G401.6 (cell line): ENCODE measurements at regions not wholly inside any gene's neighbourhood (a gene's known extent, or its start where the extent isn't known, plus 50 kb on each side); places are given as distances from the start of the nearest gene placed in this dataset.

ENCODE experiments used
- FAIRE-seq: peaks from 2 replicates; lab custom pipeline; 2012; peaks lifted over from hg19 to GRCh38; lab: Jason Lieb, UNC

DNA sequence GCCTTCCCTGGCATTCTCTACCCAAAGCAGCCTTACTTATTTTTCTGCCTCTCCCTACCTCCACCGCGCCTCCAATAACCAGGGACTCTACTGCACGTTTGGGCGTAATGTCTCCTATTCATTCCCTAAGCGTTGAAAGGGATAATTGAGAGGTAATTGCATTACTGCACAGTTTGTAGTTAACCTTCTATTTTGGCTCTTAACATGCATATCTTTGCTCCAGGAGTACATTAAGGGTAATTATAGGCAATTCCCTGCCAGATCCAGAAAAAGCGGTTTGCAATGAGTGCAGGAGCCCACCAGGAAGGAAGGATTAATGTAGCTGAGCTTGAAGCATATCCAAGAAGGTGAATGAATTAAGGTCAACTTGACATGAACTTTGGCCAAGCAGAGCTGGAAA lies 558.4 kb downstream of the TYW1 start:
- no peak for FAIRE-seq

DNA sequence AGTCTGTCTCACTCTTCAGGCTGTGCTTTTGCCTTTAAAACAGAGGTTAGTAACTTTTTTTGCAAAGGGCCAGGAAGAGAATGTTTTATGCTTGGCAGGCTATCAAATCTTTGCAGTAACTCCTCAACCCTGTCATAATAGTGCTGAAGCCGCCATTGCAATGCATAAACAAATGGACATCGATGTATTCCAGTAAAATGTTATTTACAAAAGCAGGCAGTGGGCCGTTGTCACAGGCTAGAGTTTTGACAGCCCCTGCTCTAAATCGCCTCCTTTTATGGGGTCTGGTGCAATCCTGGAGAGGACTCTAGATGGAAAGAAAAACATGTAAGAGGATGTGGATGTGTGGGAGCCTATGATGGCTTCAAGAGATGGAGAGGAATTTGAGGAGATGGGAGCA lies 568.3 kb downstream of the TYW1 start:
- no peak for FAIRE-seq

DNA sequence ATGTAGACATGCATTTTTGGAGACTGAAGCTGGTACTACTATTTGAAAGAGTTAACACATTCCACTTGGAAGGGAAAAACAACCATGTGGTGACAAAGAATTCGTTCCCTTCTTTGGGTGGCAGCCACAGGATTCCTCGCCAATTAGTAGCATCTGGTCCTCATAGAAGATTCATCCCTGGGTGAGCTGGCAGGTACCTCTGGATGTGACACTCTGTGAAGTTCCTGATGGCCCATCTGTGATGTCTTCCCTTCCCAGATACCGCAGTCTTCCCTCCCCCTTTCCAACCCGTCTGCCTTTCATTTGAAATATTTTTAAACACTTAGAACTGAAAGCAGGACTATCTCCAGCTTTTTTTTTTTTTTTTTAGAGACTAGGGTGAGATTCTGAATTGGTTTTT lies 569.5 kb downstream of the TYW1 start:
- FAIRE-seq: no peak

DNA sequence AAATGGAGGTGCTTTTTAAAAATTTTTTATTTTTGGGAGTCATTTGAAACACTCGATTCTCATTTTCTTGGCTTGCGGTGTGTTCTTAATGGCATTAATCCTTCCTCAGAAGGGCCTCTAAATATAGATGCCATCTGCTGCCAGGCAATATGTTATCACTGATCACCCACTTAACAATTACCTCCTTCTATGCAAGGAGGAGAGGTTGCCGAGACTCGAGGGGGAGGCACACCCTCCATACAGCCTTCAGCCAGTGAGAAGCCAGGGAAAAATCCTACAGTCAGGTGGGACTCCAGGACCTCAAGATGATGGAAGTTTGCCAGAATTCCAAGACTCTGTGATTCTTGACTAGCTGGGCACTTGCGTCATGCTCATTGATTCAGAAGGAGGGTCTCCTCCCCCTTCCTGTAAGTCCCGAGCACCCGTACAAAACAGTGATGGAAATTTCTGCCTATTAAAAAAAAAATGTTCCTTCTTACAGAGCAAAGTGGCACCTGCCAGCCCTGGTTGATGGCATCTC lies 574.5 kb downstream of the TYW1 start:
- FAIRE-seq: no peak

DNA sequence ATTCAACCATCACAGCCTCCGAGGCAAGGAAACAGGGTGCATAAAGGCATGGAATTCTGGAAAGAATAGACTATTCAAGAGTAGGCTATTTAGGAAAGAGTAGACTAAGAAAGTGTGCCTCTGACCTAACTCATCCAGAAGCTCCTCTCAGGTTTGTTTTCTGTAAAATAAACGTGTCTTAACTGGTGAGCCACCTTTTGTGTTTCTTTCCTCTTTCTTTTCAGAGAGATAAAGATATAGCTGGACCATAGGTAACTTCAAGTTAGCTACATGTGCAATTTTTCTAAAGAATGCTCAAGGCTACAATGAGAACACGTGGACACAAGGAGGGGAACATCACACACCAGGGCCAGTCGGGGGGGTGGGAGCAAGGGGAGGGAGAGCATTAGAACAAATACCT lies 577.0 kb downstream of the TYW1 start:
- no peak for FAIRE-seq

DNA sequence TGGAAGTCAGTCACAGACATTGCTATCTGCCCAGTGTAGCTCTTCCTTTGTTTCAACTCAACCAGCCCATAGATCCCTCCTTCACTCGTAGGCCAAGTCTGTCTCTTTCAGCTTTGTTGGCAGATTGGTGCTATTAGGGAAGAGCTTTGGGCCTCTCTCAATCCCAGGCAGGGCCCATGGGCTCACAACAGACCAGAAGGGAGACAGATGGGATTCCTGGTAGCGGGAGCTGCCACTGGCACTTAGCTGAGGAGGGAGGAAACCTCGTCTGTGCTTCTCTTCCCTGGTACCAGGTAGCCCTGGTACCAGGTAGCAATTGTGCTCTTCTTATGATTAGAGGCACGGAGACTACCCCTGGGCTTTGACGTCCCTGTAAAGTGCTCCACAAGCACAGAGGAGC lies 592.0 kb downstream of the TYW1 start:
- FAIRE-seq: no peak

DNA sequence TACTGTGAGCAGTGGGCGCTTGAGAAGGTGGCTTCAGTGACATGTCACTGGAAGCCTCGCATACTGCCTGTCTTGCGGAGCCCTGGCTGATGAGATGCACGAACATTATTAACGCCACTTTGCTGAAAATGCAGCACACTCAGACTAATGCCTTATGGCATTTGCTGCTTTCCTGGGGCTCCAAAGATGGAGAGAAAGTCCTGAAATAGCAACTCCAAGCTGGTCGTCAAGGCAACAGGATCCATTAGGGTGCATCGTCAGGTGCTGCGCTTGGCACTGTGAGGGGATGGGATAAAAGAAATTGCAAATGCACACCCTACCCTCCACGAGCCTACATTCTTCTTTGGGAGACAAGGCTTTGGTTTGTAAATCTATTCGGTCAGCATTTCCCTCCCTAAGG lies 592.5 kb downstream of the TYW1 start:
- FAIRE-seq: no peak

DNA sequence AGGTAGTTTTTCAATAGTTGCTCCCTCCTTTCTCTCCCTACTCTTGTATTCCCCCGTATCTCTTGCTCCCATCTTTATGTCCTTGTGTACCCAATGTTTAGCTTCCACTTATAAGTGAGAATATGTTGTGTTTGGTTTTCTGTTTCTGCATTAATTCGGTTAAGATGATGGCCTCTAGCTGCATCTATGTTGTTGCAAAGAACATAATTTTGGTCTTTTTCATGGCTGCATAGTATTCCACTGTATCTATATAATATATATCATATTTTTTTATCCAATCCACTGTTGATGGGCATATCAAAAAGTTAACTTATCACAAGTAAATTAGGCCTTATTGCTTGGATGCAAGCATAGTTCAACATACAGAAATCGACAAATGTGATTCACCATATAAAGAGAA lies 594.0 kb downstream of the TYW1 start:
- no peak for FAIRE-seq

DNA sequence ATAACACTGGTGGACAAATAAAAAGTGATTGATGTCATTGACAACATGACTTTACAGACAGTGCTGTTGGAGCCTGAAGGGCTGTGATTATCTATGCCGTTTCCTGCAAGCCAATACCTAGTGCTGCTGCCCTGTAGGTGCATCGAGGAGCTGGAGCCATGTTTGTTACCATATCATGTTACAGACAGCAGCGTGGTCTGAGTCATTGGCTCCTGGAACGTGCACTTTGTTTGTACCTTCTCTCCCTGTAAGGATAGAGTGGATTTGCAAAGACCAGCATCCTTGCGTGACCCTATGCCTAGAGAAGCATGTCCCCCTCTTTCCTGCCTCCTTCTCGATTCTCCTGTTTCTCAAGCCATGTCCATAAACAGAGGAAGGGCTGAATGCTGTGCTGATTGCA lies 597.2 kb downstream of the TYW1 start:
- FAIRE-seq: no peak

DNA sequence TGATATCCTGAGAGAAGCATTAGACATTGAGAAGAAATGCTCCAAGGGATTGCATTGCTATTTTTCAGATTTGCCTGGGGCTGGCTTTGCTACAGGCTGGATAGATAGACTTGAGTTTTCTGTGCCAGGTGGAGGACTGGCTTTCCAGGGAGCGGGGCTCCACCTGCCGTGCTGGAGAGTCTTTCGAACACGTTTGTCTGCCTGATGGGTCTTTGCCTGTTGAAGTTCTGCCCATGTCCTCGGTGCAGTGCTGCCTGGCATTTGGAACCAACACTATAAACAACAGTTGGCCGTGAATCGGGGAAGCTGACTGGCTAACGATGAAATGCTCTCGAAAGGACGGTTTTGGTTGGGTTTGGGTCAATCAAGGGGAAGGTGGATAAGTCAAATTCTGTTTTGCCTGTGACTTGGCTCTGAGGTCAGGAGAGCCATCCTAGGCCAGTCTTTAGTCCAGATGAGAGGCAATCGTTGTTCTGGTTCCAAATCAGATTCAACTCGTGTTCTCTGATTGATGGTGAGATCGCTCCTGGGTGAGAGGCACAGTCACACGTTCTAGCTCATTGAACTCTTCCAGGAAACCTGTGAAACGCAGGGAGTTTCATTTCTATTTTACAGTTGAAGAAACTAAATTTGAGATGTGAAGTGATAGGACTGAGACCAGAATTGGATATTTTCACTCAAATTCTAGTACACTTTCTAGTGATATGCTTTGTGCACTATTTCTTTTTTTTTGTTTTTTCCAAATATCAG lies 599.0 kb downstream of the TYW1 start:
- no peak for FAIRE-seq

DNA sequence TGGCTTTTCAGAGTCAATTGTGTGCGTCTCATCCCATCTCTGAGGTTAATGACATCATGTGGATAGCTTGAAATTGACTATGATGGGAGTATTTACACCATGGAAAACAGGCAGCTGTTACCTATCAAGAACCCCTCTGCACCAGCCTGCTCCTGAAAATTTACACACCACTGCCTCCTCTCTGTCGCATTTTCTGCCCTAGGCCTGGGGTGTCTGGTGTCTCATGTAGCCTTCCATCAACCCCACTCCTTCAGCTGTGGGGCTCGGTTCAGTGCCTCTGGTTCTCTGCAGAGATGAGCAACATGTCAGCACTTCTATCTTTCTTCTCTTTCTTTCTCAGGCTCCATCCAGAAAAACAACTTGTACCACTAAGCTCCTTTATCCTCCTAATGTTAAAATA lies 600.5 kb downstream of the TYW1 start:
- no peak for FAIRE-seq

DNA sequence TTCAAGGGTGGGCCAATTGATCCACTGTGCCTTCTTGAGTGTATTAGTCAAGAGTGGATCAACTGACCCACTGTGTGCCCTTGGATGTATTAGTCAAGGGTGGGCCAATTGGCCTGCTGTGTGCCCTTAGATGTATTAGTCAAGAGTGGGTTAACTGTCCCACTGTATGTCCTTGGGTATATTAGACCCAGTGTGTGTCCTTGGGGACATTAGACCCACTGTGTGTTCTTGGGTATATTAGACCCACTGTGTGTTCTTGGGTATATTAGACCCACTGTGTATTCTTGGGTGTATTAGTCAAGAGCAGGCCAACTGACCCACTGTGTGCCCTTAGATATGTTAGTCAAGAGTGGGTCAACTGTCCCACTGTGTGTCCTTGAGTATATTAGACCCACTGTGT lies 601.8 kb downstream of the TYW1 start:
- FAIRE-seq: no peak

DNA sequence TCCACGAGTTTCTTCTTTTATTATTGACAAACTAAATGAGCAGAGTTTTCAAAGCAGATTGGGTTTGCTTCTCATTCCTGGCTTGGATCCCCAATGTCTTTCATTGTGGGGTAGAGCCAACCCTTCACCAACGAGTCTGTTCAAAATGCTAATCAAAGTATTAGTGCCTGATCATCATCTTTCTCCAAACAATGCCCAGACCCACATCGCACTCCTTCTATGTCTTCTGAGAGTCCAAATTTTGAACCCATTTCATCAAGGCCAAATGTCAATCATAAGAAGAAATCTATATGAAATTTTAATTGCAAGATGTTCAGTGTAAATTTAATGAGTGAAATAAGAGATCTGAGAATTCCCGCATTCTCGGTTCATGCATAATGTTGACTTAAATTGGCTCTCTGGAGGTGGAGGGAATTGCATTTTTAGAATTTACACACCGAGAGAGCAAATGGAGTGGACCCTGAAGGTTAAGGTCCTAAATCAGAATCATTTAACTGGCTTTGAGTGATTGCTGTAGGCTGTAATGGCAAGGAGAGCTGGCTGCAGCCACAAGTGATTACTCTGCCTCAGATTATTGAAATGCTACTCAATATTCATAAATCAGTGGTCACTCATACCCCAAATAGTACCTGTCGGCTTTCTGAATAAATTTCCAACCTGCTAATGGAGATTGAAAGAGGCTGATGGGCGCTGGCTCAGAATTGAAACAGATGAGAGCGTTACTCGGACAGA lies 602.9 kb downstream of the TYW1 start:
- FAIRE-seq: no peak

DNA sequence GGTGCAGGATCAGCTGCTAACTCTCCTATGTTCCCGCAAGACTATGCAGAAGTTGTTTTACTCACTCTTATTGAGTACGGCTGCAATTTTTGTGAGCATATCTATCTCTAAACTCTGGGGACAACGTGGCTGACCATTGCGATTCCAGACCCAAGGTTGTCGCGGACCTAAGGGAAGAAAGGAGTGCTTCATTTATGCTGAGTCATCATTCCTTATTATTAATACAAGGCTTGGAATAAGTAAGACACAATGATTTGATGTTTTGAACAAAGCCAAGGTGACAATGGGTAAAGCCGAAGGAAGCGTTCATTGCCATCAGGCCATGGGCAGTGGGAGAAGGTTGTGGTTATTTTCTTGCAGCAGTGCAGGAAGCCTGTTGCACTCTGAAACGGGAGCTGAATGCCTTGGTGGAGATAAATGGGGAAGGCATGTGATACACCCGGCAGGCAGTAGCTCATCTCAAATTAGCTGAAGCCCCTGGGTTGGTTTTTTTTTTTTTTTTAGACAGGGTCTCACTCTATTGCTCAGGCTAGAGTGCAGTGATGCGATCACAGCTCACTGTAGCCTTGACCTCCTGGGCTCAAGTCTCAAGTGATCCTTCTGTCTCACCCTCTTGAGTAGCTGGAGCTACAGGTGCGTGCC lies 605.7 kb downstream of the TYW1 start:
- no peak for FAIRE-seq

DNA sequence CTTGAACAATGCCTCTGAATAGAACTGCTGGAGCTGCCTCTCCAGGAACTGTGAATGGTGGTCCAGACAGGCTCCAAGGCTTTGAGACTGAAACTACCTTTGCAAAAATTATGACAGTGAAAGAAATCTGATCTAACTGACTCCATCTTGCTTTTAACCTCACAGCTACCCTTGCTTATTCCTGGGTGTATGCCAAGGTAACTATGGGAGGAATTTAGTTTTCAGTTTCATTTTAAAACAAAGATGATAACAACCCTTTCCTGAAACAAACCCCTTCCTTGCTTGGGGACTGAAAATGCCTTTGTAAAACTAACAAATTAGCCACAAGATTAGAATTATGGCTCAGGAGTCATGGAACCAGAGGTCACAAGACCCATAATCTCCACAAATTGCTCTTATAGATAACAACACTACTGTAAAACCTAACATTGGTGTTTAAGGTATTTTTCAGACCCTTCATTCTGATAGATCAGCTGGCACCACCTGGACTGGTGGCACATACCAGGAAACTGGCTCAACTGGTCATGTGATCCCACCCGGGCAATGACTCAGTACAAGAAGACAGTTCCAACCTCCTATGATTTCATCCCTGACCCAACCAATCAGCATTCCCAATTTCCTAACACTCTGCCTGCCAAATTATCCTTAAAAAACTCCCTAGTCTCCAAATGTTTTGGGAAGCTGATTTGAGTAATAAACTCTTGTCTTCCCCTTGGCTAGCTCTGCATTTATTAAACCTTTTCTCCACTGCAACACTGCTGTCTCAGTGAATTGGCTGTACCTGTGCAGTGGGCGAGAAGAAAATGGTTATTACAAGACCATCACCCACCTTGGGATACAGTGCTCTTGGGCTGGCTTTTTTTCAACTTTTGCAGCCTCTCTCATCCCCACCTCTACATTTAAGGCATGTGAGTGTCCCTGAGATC lies 608.1 kb downstream of the TYW1 start:
- no peak for FAIRE-seq

DNA sequence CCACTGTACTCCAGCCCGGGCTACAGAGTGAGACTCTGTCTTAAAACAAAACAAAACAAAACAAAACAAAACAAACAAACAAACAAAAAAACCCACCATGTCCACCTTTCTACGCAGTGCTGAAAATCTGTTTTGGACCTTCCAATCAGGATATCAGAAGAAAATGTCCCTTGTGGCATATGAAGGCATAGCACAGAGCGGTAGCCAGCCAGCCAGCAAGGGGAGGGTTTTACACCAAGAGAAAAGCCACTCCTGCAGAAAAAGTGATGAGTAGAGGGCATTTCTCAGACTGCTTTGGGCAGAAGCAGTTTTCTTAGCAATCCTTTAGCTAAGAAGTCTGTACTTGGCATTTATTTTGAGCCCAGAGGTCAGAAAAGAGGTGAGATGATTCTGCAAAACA lies 612.2 kb downstream of the TYW1 start:
- no peak for FAIRE-seq

DNA sequence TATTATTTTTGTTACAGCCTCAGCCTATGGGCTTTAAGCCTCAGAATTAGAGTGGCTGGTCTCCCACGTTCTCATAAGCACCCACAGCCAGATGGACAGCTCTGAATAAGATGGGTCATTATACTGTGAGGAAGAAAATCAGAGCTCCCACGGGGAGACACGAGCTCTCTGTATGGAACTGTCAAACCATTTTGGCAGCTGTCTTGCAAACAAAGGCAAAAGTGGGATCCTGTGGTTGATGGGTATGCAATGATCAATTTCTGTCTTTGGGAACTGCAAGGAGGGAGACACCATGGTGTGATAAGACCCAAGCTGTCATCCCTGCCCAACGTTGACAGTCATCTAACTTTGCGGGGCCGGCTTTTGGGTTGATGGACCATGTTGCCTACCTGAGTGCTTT lies 614.3 kb downstream of the TYW1 start:
- FAIRE-seq: no peak

DNA sequence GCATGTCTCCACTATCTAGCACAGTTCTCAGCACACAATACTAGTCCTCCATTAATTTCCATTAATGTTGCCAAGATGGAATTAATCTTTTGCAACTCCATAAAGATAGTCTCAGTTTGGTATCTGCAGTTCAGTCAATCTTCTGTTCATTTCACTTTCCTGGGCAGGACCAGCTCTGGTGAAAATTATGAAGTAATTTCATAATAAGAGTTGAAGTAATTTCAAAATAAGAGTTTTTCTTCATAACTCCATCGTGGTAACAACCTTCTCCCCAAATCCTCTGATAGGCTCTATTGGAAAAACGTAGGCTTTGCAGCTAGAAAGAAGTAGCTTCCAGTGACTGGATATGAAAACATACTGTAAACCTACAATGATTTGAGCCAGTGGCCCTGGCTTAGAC lies 618.2 kb downstream of the TYW1 start:
- no peak for FAIRE-seq

DNA sequence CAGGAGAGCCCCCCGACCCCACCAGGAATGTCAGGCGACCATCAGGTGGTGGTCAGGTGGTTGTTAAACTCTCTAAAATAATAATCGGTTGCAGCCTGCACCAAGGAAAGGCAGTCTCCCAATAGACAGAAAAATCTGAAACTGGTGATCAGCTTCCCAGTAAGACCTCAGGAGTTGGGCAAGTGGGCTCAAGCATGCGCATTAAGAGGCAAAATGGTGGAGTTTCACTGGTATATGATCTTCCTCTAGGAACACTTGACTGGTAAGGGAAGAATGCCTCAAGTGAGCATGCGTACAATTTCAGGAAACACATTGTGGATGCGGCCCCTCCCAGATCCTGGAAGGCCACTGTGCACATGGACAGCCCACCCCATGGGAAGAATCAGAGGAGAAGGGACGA lies 619.9 kb downstream of the TYW1 start:
- FAIRE-seq: no peak

DNA sequence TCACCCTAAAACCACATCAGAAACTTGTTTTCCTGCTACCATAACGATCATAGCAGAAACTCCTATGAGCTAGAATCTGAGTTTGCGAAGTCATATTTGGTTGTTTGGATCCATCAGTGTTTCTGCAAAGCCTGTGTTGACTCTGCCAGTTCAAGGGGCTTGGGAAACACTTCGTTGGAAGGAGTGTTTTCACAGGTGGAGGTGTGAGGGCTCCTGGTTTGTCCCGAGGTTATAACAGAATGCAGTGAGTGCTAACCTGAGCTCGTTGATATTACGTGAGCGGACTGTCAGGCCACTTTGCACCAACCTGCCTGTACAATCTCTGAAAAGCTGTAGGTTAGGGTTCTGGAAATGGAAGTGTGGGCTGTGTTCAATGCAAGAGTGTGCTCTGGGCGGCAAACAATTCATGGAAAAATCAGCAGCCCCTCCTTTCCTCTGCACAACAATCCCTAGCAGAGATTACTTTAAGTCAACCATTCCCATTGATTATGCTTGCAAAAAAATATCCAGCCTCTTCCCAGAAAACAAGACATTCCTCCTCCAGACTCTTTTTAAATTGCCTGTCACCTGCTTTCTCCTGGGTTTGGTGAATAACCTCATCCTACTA lies 622.0 kb downstream of the TYW1 start:
- no peak for FAIRE-seq

DNA sequence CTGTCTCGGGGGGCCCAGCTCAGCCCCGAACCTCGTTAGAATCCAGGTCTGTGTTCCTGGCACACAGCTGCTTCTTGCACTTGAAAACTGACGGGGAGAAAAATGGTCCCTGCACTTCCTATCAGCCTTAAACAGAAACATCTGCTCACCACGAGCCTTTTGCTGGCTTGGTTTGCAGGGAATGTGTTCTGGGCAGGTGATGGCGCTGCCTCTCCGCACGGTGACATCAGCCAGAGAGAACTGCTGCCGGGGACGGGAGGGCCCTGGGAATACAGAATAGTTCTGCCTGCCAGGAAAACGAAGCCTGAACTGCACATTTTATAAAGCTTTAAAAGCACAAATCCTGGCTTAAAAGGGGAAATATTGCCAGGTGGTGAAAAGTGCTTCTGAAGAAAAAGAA lies 622.5 kb downstream of the TYW1 start:
- no peak for FAIRE-seq
